PC-9 (cell line): ENCODE measurements at regions not wholly inside any gene's neighbourhood (a gene's known extent, or its start where the extent isn't known, plus 50 kb on each side); places are given as distances from the start of the nearest gene placed in this dataset.

Source experiments
- CTCF ChIP-seq: fragments of 200-600 bp; sonication (generic); conservative IDR thresholded peaks from 2 replicates; pipeline ENCODE4 v1.6.1; 2017; ENCODE audit warnings: mixed run types, antibody characterized with exemption, mild to moderate bottlenecking, moderate library complexity
- EZH2 ChIP-seq: fragments of 200-600 bp; sonication (generic); IDR thresholded peaks from 2 replicates; pipeline ENCODE4 v1.8.0; 2017; ENCODE audit warnings: antibody characterized with exemption, low read depth

DNA sequence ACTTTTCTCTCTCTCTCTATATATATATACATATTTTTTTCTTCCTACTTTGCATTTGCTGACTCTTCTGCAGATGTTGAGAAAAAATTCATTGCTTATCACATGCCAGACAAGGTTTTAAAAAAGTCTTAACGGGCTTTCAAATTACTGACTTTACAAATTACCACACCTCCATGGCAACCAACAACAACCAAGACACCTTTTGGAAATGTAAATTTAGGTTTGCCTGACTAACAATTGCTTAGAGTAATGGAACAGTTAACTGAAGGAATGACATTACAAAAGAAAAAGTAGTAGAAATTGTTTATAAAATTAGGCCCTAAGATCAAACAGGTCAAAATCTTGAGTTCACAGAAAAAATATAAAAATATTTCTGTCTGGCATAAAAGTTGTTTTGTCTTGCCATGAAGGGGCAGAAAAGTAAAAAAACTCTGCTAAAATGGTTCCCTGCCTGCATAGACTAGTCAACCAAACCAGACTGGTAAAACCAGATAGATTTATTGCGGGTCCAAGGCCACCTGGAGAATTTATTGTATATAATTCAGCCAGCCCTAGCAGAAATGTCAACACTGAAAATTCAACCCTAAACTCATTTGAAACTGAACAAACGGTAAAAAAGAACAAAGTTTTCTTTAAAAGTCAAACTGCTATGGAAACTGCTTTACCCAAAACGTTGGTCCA lies 92.8 kb upstream of the FRMD1 start:
- TF ChIP-seq CTCF (no peak), EZH2 (no peak)
